ENCODE measurements at regions not wholly inside any gene's neighbourhood (a gene's known extent, or its start where the extent isn't known, plus 50 kb on each side); places are given as distances from the start of the nearest gene placed in this dataset.

DNA sequence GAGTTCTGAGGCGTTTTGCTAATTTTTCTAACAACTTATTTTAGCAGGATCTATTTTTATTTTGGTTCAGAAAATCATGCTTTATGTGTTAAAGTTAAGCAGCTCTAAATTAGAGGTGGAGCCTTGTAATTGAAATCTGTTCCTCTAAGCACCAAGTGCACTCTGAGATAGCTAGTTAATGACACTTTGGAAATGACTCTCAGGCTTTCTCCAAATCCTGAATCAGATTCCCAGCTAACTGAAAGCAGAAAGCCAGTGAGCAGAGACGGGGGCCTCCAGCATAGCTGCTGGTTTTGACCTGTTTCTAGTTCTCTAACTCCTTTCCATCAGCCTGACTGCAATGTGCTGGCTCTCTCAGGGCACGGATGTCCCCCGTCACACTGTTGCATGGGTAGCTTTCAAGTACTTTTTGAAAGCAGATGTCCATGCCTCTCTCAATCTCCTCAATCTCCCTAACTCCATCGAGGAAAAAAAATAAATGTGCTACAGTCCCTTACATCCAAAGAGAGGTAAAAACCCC is 326.5 kb downstream of the SATB2 start:
- no peak for TF ChIP-seq ZNF184 (tag by site-specific recombination; IDR thresholded peaks at IDR 0.05)
- TF ChIP-seq ZNF623 (tag by site-specific recombination; IDR thresholded peaks at IDR 0.05), result no peak
